HepG2 (cell line): ENCODE measurements at regions not wholly inside any gene's neighbourhood (a gene's known extent, or its start where the extent isn't known, plus 50 kb on each side); places are given as distances from the start of the nearest gene placed in this dataset.

Experiments used
- ATAC-seq: fragments of 200-7000 bp; cut with Tn5 transposase; 3 replicates; pipeline ENCODE4 v1.9.1; 2020; ENCODE audit warnings: mild to moderate bottlenecking, moderate library complexity
- BruUV-seq: library from RNA; stranded (reverse); fragments of 400-500 nt; replicated peaks from 2 replicates; lab custom pipeline; 2021; lab: Mats Ljungman, UMichigan
- CTCF ChIA-PET: fragments of 300-600 bp; formaldehyde crosslinking; extraction: SDS; loops from one replicate; lab custom pipeline; 2021; ENCODE audit warnings: low total read pairs, inconsistent platforms, low intra/inter-chr PET ratio; lab: Yijun Ruan, JAX
- POLR2A ChIA-PET: fragments of 350-600 bp; sonication (Branson Sonifier 250); formaldehyde crosslinking; loops from one replicate; lab custom pipeline; 2020; ENCODE audit warnings: antibody characterized with exemption, inconsistent platforms; lab: Yijun Ruan, JAX
- DNase-seq: peaks from one replicate; pipeline ENCODE4 v3.0.0-alpha.2; 2015; ENCODE audit warnings: low spot score
- FAIRE-seq: peaks from 3 replicates; lab custom pipeline; 2011; peaks lifted over from hg19 to GRCh38; lab: Jason Lieb, UNC
- H2AFZ ChIP-seq: one replicate; pipeline ENCODE4 v1.6.1; 2011; ENCODE audit warnings: low read length, inconsistent platforms
- H3K27ac ChIP-seq: fragments of 300-600 bp; 3 replicates; pipeline ENCODE4 v1.8.0; 2011; ENCODE audit warnings: mixed run types, mild to moderate bottlenecking, mixed read lengths, low read length, inconsistent platforms; ENCODE audit not compliant: insufficient read depth; ENCODE audit errors: extremely low read length
- H3K27me3 ChIP-seq, 2 experiments: fragments of 200-600 bp in 1 of 2; 2 replicates in 1 of 2; 3 replicates in 1 of 2; pipeline versions ENCODE4 v1.6.0 to v1.8.0; 2011; ENCODE audit warnings: low read length in 2 of 2, mild to moderate bottlenecking in 2 of 2, moderate library complexity in 2 of 2, inconsistent platforms in 1 of 2; ENCODE audit not compliant: insufficient read depth in 2 of 2, control insufficient read depth in 1 of 2
- H3K36me3 ChIP-seq, 2 experiments: fragments of 200-600 bp in 1 of 2; replicated peaks in 1 of 2; 2 replicates in 1 of 2; 3 replicates in 1 of 2; pipeline versions ENCODE4 v1.5.1 to v1.8.0; 2011; ENCODE audit warnings: low read length in 2 of 2, inconsistent platforms in 1 of 2; ENCODE audit not compliant: insufficient read depth in 2 of 2, control insufficient read depth in 1 of 2
- H3K4me1 ChIP-seq: 2 replicates; pipeline ENCODE4 v1.5.1; 2012; ENCODE audit warnings: low read length, inconsistent platforms; ENCODE audit not compliant: insufficient read depth
- H3K4me2 ChIP-seq: 2 replicates; pipeline ENCODE4 v1.6.0; 2011; ENCODE audit warnings: low read depth, low read length, inconsistent platforms
- H3K4me3 ChIP-seq, 3 experiments: fragments of 200-600 bp in 1 of 3; sonication (generic), shearing (Covaris generic) in 1 of 3; replicated peaks in 1 of 3; 2 replicates each; pipeline ENCODE4 v1.5.1; 2011 to 2016; ENCODE audit warnings: low read length in 3 of 3, inconsistent platforms in 2 of 3, low read depth in 2 of 3, mild to moderate bottlenecking in 2 of 3, control low read depth in 1 of 3, mixed read lengths in 1 of 3; ENCODE audit not compliant: insufficient read depth in 1 of 3
- H3K79me2 ChIP-seq: one replicate; pipeline ENCODE4 v1.6.1; 2011; ENCODE audit warnings: low read length, inconsistent platforms; ENCODE audit not compliant: insufficient read depth
- H3K9ac ChIP-seq: 2 replicates; pipeline ENCODE4 v1.6.0; 2011; ENCODE audit warnings: mild to moderate bottlenecking, low read depth, low read length, inconsistent platforms; ENCODE audit not compliant: insufficient read depth
- H3K9me3 ChIP-seq: 2 replicates; pipeline ENCODE4 v1.5.1; 2012; ENCODE audit warnings: mild to moderate bottlenecking, low read length
- H4K20me1 ChIP-seq: 2 replicates; pipeline ENCODE4 v1.6.0; 2011; ENCODE audit warnings: inconsistent platforms, mild to moderate bottlenecking, low read length, moderate library complexity; ENCODE audit not compliant: insufficient read depth
- CREBL2 ChIP-seq: sonication (generic); formaldehyde crosslinking; IDR thresholded peaks from 2 replicates; pipeline ENCODE4 v1.8.1; 2023; ENCODE audit warnings: missing genetic modification reagents, mild to moderate bottlenecking, borderline replicate concordance
- GMEB2 ChIP-seq: IDR thresholded peaks from 2 replicates; pipeline ENCODE4 v1.6.1; 2016; ENCODE audit warnings: missing biosample characterization, missing genetic modification reagents, low read depth
- HNF4G ChIP-seq, 2 experiments: sonication (generic) in 1 of 2; formaldehyde crosslinking in 1 of 2; IDR thresholded peaks; 2 replicates each; pipeline versions ENCODE4 v1.4.0 to v1.6.1; 2011 to 2020; ENCODE audit warnings: borderline replicate concordance in 2 of 2, low read depth in 2 of 2, mild to moderate bottlenecking in 2 of 2, low read length in 1 of 2, missing genetic modification reagents in 1 of 2, moderate library complexity in 1 of 2
- SYNCRIP ChIP-seq: fragments of 200-400 bp; formaldehyde crosslinking; IDR thresholded peaks from 2 replicates; pipeline ENCODE4 v1.6.1; 2018; ENCODE audit warnings: mild to moderate bottlenecking, low read depth, low read length; ENCODE audit not compliant: insufficient read depth
- ZNF362 ChIP-seq: sonication (generic); formaldehyde crosslinking; IDR thresholded peaks from 2 replicates; pipeline ENCODE4 v1.4.0; 2020; ENCODE audit warnings: missing genetic modification reagents, mild to moderate bottlenecking, borderline replicate concordance
- in situ Hi-C: cut with HindIII; loops from 2 replicates; pipeline ENCODE4 v1.10.0; 2017; ENCODE audit warnings: low pct_unique_long_range_greater_than_20kb; ENCODE audit not compliant: extremely low pct_ligation_motif_present
- intact Hi-C: fragments of 100-400 bp; cut with micrococcal nuclease; formaldehyde crosslinking; loops from one replicate; pipeline ENCODE4 v1.10.0; 2022; ENCODE audit not compliant: unreplicated experiment

- Histone ChIP-seq H3K27me3 (no peaks in the 10 kb centered on the region), H3K9me3 (no peaks in the 10 kb centered on the region), H3K79me2 (no peaks in the 10 kb centered on the region), H2AFZ (no peak overlapping the region), H3K36me3 (no peaks in the 10 kb centered on the region), H3K4me3 (no peak overlapping the region), H3K9ac (no peak overlapping the region), H3K27ac (no peak overlapping the region), H4K20me1 (no peaks in the 10 kb centered on the region), H3K4me2 (no peak overlapping the region), H3K4me1 (no peaks in the 10 kb centered on the region)
- DNase-seq (no peak), ATAC-seq (no peak), FAIRE-seq (no peak)
- ChIA-PET POLR2A (no interaction called here), CTCF (no interaction called here)
- intact Hi-C loops (no loop called here), in situ Hi-C loops (no loop called here)
- no TSS peak for BruUV-seq
- TF ChIP-seq GMEB2 (CRISPR knock-in tag) (no peak), ZNF362 (CRISPR knock-in tag) (no peak), CREBL2 (CRISPR knock-in tag) (no peak), SYNCRIP (no peak), HNF4G (IDR thresholded peaks at IDR 0.05; ENCODE audit: borderline replicate concordance, low read depth, low read length) (no peak), HNF4G (CRISPR knock-in tag; IDR thresholded peaks at IDR 0.05; ENCODE audit: borderline replicate concordance, low read depth) (no peak)
Measured at GRCh38 chr2:55976681-55977080, 53.1 kb upstream of the EFEMP1 start.
